GM12874 (cell line): ENCODE measurements at regions not wholly inside any gene's neighbourhood (a gene's known extent, or its start where the extent isn't known, plus 50 kb on each side); places are given as distances from the start of the nearest gene placed in this dataset.

Experiments used
- TF ChIP-seq, protein P1 (sequence below): IDR thresholded peaks from 2 replicates; pipeline ENCODE4 v1.5.1; 2011; ENCODE audit warnings: low read depth, mild to moderate bottlenecking, control low read depth, low read length, moderate library complexity; ENCODE audit not compliant: insufficient read depth

DNA sequence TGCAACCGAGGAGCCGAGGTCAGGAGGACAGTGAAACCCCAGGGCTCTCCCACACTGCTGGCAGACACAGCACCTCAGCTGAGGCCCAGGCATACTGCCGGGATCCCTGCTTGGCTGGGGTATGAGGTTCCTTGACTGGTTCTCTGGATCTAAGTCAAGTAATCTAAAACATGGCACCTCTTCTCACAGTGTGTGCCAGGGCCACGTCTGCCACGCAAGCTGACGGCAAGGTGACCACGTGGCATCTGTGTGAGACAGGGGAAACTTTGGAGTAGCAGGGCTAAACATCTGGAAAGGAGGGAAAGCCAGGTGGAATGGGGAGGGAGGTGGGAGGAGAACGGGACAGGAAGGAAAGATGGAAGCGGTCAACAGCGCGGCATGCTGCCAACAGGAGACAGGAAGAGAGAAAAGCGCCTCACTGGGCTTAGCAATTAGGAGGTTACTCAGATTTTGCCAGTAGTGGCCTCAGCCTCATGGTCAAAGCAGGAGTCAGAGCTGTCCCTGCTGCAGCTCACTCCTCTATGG, 103.7 kb downstream of the CXCL12 start:
- TF ChIP-seq, protein P1, sequence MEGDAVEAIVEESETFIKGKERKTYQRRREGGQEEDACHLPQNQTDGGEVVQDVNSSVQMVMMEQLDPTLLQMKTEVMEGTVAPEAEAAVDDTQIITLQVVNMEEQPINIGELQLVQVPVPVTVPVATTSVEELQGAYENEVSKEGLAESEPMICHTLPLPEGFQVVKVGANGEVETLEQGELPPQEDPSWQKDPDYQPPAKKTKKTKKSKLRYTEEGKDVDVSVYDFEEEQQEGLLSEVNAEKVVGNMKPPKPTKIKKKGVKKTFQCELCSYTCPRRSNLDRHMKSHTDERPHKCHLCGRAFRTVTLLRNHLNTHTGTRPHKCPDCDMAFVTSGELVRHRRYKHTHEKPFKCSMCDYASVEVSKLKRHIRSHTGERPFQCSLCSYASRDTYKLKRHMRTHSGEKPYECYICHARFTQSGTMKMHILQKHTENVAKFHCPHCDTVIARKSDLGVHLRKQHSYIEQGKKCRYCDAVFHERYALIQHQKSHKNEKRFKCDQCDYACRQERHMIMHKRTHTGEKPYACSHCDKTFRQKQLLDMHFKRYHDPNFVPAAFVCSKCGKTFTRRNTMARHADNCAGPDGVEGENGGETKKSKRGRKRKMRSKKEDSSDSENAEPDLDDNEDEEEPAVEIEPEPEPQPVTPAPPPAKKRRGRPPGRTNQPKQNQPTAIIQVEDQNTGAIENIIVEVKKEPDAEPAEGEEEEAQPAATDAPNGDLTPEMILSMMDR = no peak

DNA sequence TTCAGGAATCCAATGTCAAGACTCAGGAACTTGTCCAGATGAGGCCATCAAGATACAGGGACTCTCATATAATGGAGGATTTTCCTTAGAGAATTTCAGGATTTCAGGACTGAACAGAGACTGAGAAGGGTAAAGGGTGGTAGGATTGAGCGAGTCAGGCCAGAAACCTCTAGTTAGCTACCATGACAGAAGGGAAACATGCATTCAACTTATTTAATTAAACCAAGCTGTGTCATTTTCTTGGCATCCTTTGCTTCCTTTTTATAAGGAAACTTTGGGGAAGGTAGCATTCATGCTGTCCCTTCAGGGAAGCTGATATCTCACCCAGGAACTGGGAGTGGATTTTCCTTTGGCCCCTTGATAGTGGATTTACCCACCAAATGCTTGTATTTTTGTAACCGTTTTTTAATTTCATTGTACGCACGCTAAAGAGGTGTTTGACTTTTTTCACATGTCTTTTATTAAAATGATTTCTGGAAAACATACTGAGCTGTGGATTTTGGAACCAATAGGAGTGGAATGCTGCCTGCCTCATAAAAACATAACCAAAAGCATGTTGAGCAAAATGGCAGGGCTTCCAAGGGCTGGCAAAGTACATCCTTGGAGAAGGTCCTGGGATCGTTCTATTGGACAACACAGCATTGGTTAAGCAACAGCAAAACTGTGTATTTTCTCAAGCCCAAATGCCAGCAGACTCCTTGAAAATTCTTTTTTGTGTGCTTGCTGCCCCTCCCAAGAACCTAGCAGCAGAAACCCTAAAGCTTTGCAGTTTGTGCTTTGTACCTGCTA, 104.5 kb downstream of the CXCL12 start:
- TF ChIP-seq, protein P1 = no peak

DNA sequence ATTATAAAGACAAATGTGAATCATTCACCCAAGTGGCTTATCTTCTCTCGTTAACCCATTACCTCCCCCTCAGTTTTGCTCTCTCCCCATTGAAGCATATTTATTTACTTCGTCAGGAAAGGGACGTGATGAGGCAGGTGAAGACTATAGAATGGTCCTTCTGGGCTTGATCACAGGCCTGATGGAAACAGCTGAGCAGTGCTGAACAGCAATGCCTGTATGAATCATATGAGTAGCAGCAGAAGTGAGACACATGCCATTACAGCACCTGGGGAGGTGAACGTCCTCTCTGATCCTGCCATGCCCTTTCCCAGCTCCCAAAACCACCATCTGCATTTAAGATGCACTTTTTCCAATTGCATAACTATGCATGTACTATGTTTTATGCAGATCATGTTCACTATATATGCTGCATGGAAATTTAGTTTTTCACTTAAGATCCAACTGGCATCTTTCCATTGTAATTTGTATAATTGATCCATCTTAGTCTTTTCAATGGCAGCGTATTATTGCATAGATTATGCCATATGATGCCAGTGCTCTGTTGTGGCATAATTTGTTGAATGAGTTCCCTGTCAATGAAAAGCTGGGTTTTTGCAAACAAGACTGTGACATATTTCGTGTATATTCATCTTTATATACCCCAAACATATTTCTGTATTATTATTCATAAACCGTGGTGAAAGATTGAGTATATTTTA, 105.3 kb downstream of the CXCL12 start:
- TF ChIP-seq, protein P1 = no peak

DNA sequence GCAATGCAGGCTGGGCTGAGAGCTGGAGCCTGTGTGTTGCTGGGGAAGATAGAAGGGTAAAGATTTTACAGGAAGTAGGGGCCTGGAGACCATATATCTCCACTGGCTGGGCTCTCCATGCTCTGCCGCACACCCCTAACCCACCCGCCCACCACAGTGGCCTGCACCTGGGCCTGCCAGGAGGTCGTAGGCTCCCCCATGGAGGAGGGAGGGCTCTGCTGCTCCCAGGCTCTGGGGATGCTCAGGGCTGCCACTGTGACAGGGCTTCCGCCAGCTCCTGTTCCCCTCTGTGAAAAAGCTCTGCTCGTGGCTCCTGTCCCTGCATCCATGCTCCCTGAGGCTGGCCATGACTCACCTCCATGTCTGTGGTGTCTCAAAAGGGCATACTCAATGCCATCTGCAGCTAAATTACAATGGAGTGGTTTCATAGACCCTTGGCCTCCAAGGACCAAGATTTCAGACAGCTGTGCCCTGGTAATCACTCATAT, 106.0 kb downstream of the CXCL12 start:
- TF ChIP-seq, protein P1 = no peak

DNA sequence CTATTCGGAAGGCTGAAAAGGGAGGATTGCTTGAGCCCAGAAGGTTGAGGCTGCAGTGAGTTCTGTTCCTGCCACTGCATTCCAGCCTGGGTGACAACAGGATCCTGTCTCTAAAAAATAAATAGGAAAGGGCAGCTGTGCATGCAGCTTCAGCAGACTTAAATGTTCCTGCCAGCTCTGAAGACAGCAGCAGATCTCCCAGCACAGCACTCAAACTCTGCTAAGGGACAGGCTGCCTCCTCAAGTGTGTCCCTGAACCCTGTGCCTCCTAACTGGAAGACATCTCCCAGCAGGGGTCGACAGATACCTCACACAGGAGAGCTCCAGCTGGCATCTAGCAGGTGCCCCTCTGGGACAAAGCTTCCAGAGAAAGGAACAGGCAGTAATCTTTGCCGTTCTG, 117.9 kb downstream of the CXCL12 start:
- TF ChIP-seq, protein P1 = no peak

DNA sequence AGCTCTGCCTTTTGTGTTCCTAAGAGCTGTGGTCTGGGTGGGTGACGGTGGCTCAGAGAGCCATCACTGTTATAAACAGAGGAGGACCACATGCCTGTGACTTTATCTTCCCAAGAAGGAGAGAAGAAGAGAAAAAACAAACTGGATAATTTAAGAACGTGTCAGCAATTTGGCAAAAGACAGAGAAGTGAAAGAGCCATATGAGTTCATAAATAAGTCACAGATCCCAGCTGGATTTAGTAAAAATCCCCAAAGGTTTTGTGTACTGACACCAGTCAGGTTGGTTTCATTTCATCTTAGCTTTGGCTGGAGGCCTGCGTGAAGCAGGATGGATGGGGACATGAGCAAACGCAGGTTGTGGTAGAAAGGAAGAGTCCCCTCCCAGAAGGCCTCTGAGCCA, 120.7 kb downstream of the CXCL12 start:
- TF ChIP-seq, protein P1 = no peak

DNA sequence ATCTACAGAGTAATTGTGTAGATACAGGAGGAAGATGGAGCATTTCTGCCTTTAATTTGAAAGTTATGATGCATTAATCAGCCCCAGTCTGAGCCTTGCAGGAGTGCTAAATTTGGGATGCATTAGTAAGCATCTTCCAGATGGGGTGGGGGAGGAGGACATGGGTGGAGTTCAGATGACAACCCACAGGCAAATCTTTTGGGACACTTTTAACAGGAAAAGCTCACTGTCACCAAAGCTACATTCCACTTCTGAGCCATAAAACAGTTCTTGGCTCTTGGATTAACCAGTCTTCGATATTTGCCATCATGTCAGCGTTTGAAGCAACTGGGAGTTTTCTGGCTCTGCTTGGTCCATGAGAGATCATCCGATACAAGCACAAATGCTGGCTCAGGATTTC, 121.1 kb downstream of the CXCL12 start:
- TF ChIP-seq, protein P1 = no peak
